ENCODE measurements at regions not wholly inside any gene's neighbourhood (a gene's known extent, or its start where the extent isn't known, plus 50 kb on each side); places are given as distances from the start of the nearest gene placed in this dataset.

- DNase-seq (no peak), ATAC-seq (no peak)
- no peaks in the 10 kb centered on the region for H3K27me3 Mint-ChIP-seq (ENCODE audit: low read depth)
- no peaks in the 10 kb centered on the region for H3K4me1 Mint-ChIP-seq (ENCODE audit: low read depth)
- H3K36me3 Mint-ChIP-seq (ENCODE audit: insufficient read depth): no peaks in the 10 kb centered on the region
- peaks cover 20% of the 10 kb centered on the region for H3K9me3 Mint-ChIP-seq
- no peak overlapping the region for H3K4me3 Mint-ChIP-seq
Measured at GRCh38 chr17:69749911-69750310, 325.1 kb upstream of the KCNJ16 start.

- peaks cover 2% of the 10 kb centered on the region for H3K27me3 Mint-ChIP-seq (ENCODE audit: low read depth)
- H3K4me3 Mint-ChIP-seq: no peak overlapping the region
- H3K9me3 Mint-ChIP-seq: peaks cover 7% of the 10 kb centered on the region
- ATAC-seq (no peak), DNase-seq (no peak)
- H3K4me1 Mint-ChIP-seq (ENCODE audit: low read depth): no peaks in the 10 kb centered on the region
- H3K36me3 Mint-ChIP-seq (ENCODE audit: insufficient read depth): no peaks in the 10 kb centered on the region
Measured at GRCh38 chr17:69757688-69758430, 317.2 kb upstream of the KCNJ16 start.

GRCh38 chr17:69760562-69760961 is 314.5 kb upstream of the KCNJ16 start:
- DNase-seq: no peak
- no peaks in the 10 kb centered on the region for H3K36me3 Mint-ChIP-seq (ENCODE audit: insufficient read depth)
- peaks cover 2% of the 10 kb centered on the region for H3K27me3 Mint-ChIP-seq (ENCODE audit: low read depth)
- H3K4me3 Mint-ChIP-seq: no peak overlapping the region
- H3K9me3 Mint-ChIP-seq: peaks cover 7% of the 10 kb centered on the region
- no peaks in the 10 kb centered on the region for H3K4me1 Mint-ChIP-seq (ENCODE audit: low read depth)
- peak in 1 of 2 donors; percentile 25 for ATAC-seq

DNA sequence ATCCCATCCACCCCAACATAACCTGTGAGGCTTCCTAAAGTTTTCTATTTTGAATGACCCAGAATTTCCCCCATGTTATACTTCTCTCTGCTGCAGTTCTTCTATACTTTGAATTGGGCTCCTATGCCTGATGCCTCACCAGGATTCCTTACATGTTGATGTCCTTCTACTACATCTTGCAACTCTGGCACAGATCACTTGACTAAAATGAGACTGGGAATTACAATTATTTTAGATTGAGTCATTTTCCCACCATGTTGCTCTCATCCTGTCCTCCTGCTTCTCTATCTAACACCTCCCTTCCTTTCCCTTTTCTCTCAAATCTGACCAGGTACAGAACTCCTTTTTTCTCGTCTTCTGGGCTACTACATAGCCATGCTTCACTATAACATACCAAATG is 314.0 kb upstream of the KCNJ16 start:
- DNase-seq (no peak), ATAC-seq (no peak)
- H3K9me3 Mint-ChIP-seq: peaks cover 7% of the 10 kb centered on the region
- H3K27me3 Mint-ChIP-seq (ENCODE audit: low read depth): peaks cover 2% of the 10 kb centered on the region
- H3K4me3 Mint-ChIP-seq: no peak overlapping the region
- H3K4me1 Mint-ChIP-seq (ENCODE audit: low read depth): no peaks in the 10 kb centered on the region
- no peaks in the 10 kb centered on the region for H3K36me3 Mint-ChIP-seq (ENCODE audit: insufficient read depth)

- Mint-ChIP-seq H3K4me1 (ENCODE audit: low read depth) (no peaks in the 10 kb centered on the region), H3K4me3 (no peak overlapping the region), H3K27me3 (ENCODE audit: low read depth) (peaks cover 2% of the 10 kb centered on the region), H3K36me3 (ENCODE audit: insufficient read depth) (no peaks in the 10 kb centered on the region), H3K9me3 (peaks cover 7% of the 10 kb centered on the region)
- ATAC-seq (no peak), DNase-seq (no peak)
Measured at GRCh38 chr17:69761767-69762321, 313.2 kb upstream of the KCNJ16 start.

DNA sequence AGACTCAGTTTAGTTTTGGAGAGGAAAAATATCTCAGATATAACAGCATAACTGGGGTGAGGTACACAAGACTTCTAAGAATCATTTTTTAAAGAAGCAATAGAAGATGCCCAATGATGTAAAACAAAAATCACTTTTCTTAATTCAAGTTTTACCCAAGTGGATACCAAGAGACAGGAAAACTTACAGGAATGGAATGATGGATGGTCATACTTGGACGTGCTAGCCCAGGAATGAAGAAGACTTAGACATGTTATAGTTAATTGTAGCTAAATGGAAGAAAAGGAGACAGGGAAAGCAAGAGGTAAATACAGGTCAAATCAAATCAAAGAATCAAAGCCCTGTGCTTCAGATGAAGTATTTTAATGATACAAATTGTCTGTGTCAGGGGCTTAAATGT is 312.7 kb upstream of the KCNJ16 start:
- Mint-ChIP-seq H3K9me3 (peaks cover 7% of the 10 kb centered on the region), H3K4me3 (no peak overlapping the region), H3K4me1 (ENCODE audit: low read depth) (no peaks in the 10 kb centered on the region), H3K27me3 (ENCODE audit: low read depth) (peaks cover 2% of the 10 kb centered on the region), H3K36me3 (ENCODE audit: insufficient read depth) (no peaks in the 10 kb centered on the region)
- no peak for DNase-seq
- ATAC-seq: no peak

DNA sequence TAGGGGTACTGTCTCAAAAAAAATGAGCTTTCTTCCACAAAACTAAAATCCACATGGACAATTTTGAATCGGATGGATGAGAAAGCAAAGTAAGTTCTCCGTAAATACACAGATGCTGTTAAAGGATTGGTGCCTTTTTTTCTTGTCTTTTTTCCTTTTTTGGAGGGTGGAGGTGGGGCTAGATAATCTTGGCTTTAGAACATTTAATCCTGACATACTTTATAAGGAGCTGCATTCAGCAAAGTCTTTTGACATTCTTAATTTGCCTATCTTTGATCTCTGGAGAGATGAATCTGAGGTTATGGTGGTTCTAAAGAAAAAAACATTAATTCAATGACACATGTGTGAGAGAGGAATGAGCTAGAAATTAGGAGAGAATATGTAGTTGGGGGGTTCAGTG is 312.3 kb upstream of the KCNJ16 start:
- no peak overlapping the region for H3K4me3 Mint-ChIP-seq
- no peaks in the 10 kb centered on the region for H3K4me1 Mint-ChIP-seq (ENCODE audit: low read depth)
- peaks cover 2% of the 10 kb centered on the region for H3K27me3 Mint-ChIP-seq (ENCODE audit: low read depth)
- H3K9me3 Mint-ChIP-seq: peaks cover 5% of the 10 kb centered on the region
- DNase-seq (no peak), ATAC-seq (no peak)
- H3K36me3 Mint-ChIP-seq (ENCODE audit: insufficient read depth): no peaks in the 10 kb centered on the region

DNA sequence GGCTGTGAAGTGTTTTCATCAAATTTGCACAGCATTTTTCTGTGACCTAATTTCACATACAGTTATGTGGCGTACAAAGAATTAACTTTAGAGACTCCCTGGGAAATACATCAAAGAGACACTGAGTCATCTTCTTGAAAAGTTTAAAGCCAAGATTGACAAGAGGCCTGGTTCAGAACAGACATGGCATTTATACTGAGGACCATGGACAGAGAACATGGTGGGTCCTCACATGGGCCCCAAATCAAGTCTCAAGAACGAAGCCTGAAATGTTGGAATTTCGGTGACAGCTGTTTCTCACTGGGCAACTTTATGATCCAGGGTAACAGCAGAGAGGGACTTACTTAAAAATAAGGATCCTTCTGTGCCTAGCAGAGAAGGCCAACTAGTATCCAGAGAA is 311.5 kb upstream of the KCNJ16 start:
- Mint-ChIP-seq H3K36me3 (ENCODE audit: insufficient read depth) (no peaks in the 10 kb centered on the region), H3K27me3 (ENCODE audit: low read depth) (no peaks in the 10 kb centered on the region)
- ATAC-seq: no peak

DNA sequence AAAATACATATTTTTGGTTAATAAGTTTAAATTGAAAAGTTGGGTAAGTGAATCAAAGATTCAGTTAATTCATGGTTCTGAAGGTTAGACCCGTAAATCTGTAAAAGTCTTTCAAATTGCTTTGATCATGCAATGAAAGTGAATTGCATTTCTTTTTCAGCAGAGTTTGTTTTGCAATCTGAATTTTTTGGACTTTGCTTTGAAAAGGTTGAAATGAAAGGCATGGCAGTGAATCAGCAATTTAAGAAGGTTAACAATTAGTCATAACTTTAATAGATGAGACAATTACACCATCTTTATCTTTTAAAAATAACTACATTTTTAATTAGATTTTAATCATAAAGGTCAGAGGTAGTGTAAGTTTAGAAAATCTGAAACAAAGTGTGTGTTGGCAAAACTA is 310.9 kb upstream of the KCNJ16 start:
- no peak for ATAC-seq
- H3K4me3 Mint-ChIP-seq: no peak overlapping the region

More for the DNA sequence above, 311.5 kb upstream of the KCNJ16 start:
- no peak for DNase-seq
- Mint-ChIP-seq H3K9me3 (no peaks in the 10 kb centered on the region), H3K4me1 (ENCODE audit: low read depth) (no peaks in the 10 kb centered on the region), H3K4me3 (no peak overlapping the region)

GRCh38 chr17:69769050-69769449 is 306.0 kb upstream of the KCNJ16 start:
- no peaks in the 10 kb centered on the region for H3K36me3 Mint-ChIP-seq (ENCODE audit: insufficient read depth)
- peaks cover 16% of the 10 kb centered on the region for H3K9me3 Mint-ChIP-seq
- DNase-seq (no peak), ATAC-seq (no peak)
- H3K4me3 Mint-ChIP-seq: no peak overlapping the region
- no peaks in the 10 kb centered on the region for H3K27me3 Mint-ChIP-seq (ENCODE audit: low read depth)
- no peaks in the 10 kb centered on the region for H3K4me1 Mint-ChIP-seq (ENCODE audit: low read depth)

More for the DNA sequence above, 310.9 kb upstream of the KCNJ16 start:
- Mint-ChIP-seq H3K9me3 (no peaks in the 10 kb centered on the region), H3K36me3 (ENCODE audit: insufficient read depth) (no peaks in the 10 kb centered on the region), H3K4me1 (ENCODE audit: low read depth) (no peaks in the 10 kb centered on the region), H3K27me3 (ENCODE audit: low read depth) (no peaks in the 10 kb centered on the region)
- no peak for DNase-seq

- no peaks in the 10 kb centered on the region for H3K4me1 Mint-ChIP-seq (ENCODE audit: low read depth)
- H3K27me3 Mint-ChIP-seq (ENCODE audit: low read depth): no peaks in the 10 kb centered on the region
- peaks cover 21% of the 10 kb centered on the region for H3K9me3 Mint-ChIP-seq
- no peak overlapping the region for H3K4me3 Mint-ChIP-seq
- ATAC-seq (no peak), DNase-seq (no peak)
- H3K36me3 Mint-ChIP-seq (ENCODE audit: insufficient read depth): no peaks in the 10 kb centered on the region
Measured at GRCh38 chr17:69773081-69773480, 301.9 kb upstream of the KCNJ16 start.

- ATAC-seq: no peak
- no peak for DNase-seq
- H3K36me3 Mint-ChIP-seq (ENCODE audit: insufficient read depth): no peaks in the 10 kb centered on the region
- H3K9me3 Mint-ChIP-seq: peaks cover 5% of the 10 kb centered on the region
- H3K4me3 Mint-ChIP-seq: no peak overlapping the region
- no peaks in the 10 kb centered on the region for H3K4me1 Mint-ChIP-seq (ENCODE audit: low read depth)
- no peaks in the 10 kb centered on the region for H3K27me3 Mint-ChIP-seq (ENCODE audit: low read depth)
Measured at GRCh38 chr17:69779378-69780214, 295.4 kb upstream of the KCNJ16 start.

DNA sequence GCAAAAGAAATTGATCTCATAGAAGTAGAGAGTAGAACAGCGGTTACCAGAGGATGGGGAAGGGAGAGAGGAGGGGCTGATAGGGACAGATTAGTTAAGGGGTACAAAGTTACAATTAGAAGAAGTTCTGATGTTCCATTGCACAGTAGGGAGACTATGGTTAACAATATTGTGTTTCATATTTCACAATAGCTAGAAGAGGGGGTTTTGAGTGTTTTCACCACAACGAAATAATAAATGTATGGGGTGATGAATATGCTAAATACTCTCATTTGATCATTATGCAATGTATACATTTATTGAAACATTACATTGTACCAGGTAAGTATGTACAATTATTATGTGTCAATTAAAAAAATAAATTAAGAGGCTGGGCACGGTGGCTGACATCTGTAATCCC is 291.2 kb upstream of the KCNJ16 start:
- Mint-ChIP-seq H3K27me3 (ENCODE audit: low read depth) (no peaks in the 10 kb centered on the region), H3K4me1 (ENCODE audit: low read depth) (no peaks in the 10 kb centered on the region), H3K36me3 (ENCODE audit: insufficient read depth) (no peaks in the 10 kb centered on the region), H3K9me3 (no peaks in the 10 kb centered on the region), H3K4me3 (no peak overlapping the region)
- no peak for DNase-seq
- no peak for ATAC-seq

GRCh38 chr17:69788957-69789356 is 286.1 kb upstream of the KCNJ16 start:
- no peaks in the 10 kb centered on the region for H3K36me3 Mint-ChIP-seq (ENCODE audit: insufficient read depth)
- ATAC-seq (no peak), DNase-seq (no peak)
- no peaks in the 10 kb centered on the region for H3K9me3 Mint-ChIP-seq
- no peak overlapping the region for H3K4me3 Mint-ChIP-seq
- no peaks in the 10 kb centered on the region for H3K27me3 Mint-ChIP-seq (ENCODE audit: low read depth)
- no peaks in the 10 kb centered on the region for H3K4me1 Mint-ChIP-seq (ENCODE audit: low read depth)

DNA sequence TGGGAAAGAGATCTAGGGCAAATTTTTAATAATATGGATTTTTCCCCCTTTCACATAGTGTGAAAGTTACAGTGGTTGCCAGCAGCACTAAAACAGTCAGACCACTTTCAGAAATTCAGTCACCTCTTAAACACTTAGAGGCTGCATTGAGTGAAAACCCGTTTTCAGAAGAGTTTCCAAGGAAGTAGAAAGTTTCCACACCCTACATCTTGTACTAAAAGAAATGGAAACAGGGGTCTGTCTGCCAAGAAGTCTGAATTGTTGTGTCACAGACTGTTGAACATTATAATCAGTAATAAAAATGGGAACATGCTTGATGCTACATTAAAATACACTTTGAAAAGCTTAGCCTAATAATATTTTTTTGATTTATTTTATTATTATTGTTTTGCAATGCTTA is 278.9 kb upstream of the KCNJ16 start:
- Mint-ChIP-seq H3K4me1 (ENCODE audit: low read depth) (no peaks in the 10 kb centered on the region), H3K4me3 (no peak overlapping the region), H3K27me3 (ENCODE audit: low read depth) (no peaks in the 10 kb centered on the region), H3K36me3 (ENCODE audit: insufficient read depth) (no peaks in the 10 kb centered on the region), H3K9me3 (peaks cover 7% of the 10 kb centered on the region)
- ATAC-seq (no peak), DNase-seq (no peak)
